ENCODE measurements at regions not wholly inside any gene's neighbourhood (a gene's known extent, or its start where the extent isn't known, plus 50 kb on each side); places are given as distances from the start of the nearest gene placed in this dataset.
"Not testable (repeated sequence)": the region's sequence is repeated elsewhere in the genome, so short reads cannot be mapped to it uniquely, and the experiment has no call there.

DNA sequence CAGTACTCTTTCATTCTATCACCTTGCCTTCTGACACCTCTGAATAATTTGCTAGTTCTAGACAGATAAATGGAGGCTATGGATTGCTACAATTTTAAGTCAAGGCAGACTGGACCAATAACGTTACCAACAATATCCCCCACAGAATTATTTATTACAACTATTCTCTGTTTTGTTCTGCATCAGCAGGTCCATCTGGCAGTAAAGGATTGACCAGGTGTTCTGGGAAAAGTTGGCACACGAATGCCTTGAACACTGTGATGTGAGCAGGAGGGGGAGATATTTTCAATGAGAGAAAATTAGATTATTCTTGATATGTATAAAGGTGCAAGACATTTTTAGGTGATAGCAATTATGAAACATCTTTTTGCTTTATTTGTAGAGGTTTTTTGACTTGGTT is 718.8 kb upstream of the TMPRSS15 start:
- DNase-seq: no peak

DNA sequence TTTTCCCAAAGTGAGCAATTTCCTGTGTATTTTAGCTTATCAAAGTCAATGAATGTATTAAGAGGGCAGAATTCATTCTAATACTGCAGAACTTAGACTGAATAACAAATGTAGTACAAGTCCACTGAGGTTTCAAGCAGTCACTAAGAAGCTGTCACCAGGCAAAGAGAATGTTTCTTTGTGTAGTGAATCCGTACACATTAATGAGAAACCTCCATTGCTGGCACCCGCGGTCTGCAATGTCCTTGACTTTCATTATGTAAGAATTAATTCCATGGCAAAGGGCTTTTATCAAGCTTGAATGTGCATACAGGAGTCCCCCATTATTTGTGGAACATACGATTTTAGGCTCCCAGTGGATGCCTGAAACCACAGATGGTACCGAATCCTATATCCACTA is 719.5 kb upstream of the TMPRSS15 start:
- DNase-seq: no peak

DNA sequence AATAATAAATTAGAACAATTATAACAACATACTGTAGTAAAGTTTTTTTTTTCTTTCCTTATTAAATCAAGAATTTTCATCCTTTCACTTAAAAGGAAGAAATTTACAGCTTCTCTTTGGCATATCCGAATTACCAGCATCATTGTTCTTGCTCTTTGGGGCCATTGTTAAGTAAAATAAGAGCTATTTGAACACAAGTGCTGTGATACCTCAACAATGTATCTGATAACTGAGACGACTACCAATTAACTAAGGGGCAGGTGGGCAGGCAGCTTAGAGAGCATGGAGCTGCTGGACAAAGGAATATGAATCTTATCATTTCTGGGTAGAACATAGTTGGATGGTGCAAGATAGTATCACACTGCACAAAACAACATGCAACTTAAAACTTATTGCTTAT is 719.9 kb upstream of the TMPRSS15 start:
- no peak for DNase-seq

DNA sequence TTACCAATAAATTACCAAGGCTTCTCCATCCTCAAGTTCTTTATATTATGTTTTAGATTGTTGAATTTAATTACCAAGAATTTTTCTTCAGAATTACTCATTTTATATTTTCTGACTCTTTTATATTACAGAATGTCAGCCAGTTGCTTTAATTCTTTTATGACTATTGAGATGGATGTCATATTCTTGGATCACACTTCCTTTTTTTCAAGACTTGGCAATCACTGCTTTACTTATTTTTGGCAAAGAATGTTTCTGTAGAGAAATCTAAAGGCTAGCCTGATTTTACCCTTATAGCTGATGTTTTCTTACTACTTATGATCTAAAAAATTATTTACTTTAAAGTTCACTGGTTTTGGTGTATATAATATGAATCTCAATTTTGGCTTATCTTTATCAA is 721.1 kb upstream of the TMPRSS15 start:
- no peak for DNase-seq

DNA sequence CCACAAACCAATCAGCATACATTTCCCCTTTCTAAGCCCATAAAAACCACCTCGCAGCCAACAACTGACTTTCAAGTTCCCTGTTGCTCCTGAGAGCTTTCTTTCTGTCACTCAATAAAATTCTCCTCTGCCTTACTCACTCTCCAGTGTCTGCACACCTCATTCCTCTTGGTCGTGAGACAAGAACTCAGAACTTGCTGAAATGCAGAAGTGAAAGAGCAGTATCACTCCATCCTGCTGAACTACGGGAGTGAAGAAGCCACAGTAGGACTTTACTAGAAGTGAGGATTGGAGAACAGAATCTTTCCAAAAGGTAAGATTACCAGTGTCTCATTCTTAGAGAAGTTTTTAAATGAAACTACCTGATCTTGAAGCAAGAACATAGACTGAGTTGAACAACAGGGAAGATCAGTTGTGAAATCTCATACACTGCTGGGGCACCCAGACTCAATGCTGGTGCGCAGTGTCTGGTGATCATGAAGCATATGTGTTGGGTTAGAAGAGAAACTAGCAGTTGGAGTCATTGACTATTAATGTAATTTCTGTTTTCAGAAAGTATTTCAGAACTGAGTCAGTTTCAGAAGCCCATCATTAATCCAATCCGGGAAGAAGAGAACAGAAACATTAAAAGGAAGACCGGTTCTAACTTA is 726.9 kb upstream of the TMPRSS15 start:
- DNase-seq: no peak

DNA sequence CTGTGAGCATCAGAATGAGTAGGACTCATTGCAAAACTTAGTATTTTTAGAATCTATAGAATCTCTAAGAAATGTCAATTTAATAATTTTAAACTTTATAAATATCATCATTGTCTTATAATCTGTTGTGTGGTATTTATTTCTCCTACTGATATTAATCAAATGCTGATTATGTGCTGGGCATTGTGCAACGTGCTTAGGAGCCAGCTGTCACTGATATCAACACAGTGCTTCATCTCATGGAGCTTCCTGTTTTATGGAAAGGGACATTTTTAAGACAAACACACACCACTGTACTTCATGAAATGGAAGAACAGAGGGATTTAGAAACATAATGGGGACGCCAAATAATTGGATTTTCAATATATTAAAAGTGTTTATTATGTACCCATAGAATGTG is 737.9 kb upstream of the TMPRSS15 start:
- DNase-seq: no peak

DNA sequence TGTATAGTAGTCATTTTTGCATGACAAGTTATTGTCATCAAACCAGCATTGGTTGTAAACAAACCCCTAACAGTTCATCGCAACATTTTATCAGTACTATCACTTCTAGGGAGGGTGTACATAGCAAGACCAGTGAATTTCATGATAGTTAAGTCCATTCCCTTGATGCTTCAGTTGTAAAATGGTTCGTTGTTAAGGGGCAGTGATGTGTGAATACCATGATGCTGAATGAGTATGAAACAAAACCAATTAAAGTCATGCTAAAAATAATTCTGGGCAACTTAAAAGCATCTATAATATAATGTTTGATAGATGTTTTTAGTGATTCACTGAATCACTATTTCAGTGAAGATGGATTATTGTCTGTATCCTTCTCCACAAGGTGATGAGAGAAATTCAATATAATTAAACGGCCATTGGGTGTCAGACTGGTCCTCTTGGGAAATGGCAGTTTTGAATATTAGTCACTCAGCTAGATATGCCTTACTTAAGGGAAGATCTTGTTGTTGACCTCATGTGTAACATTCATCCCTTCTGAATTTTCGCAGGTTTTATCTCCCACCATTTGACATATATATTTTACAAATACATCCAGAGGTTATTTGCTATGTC is 742.2 kb upstream of the TMPRSS15 start:
- no peak for DNase-seq

DNA sequence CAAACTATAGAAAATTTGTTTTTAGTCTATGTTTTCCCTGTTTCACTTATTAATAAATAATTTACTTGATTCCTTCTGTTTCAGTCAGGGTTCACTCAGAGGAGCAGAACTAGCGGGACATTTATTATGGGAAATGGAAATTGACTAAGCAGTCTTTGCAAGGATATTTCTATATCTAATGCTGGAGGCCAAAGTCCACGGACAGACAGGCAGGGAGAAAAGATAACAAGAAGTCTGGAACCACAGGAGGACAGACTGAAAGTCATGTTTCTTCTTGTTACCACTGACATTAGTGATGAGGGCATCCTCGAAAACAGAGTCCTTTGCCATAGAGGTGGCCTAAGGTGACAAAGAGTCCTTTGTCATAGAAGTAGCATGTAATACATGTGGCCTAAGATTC is 744.5 kb upstream of the TMPRSS15 start:
- no peak for DNase-seq

DNA sequence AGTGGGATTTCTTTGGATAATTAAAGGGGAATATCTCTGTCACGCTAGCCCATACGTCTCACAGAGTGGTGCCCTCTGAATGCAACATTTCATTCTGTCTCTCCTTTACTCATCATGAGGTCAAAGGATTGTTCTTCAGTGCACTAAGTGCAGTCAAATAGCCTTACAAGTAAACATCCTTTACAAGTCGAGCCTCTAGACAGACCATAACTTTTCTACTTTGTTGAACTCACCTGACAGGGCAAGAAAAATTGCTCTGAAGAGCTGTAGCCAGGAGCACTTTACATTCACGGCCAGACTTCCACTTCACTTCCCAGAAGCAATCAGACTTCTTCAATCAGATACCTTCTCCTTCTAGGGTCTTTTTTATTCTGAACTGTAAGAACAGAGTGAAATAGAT is 768.0 kb upstream of the TMPRSS15 start:
- DNase-seq: no peak

DNA sequence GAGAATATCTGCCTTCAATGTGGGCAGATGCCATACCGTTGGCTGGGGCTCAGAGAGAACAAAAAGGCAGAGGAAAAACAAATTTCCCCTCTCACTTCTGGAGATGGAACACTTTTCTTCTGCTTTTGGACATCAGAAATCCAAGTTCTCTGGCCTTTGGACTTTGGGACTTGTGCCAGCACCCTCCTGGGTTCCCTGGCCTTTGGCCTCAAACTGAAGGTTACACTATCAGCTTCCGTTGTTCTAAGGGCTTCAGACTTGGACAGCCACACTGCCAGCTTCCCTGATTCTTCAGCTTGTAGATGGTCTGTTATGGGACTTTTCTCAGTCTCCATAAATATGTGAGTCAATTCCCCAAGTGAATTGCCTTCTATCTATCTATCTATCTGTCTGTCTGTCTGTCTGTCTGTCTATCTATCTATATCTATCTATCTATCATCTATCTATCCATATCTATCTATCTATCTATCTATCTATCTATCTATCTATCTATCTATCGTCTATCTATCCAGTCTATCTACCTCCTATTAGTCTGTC is 778.1 kb upstream of the TMPRSS15 start:
- DNase-seq: no peak

DNA sequence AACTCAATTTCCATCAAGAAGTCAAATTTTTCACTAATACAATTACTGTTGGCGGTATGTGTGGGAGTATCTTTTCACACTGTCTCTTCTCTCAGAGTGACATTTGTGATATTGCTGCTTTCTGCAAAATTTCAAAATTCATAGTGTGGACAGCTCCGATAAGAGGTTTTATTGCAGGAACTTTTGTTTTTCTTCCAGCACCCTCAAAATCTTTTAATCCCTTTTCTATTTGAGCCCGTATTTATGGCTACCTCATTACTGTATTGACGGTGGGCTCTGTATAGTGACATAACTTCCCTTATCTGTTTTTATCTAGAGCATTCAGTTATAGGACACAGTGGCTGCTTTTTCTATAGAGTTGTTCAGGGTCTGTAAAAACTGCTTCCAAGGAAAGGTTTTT is 794.4 kb upstream of the TMPRSS15 start:
- no peak for DNase-seq

DNA sequence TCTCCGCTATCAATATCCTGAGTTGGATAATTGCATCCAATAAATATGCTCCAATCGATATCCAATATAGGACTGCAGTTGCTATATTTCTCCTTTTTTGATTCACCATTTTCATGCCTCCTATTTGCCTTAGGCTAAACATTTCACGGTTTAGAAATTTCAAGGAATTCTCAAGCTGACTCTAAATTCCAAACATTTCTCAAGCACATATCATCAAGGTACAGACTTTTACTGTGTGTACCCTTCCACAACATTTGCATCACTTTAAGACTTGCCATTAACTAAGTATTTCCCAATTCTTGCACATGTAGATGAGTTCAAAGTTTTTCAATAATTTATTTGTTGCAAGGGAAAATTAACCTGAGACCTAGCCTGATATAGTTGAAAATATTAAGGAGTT is 795.2 kb upstream of the TMPRSS15 start:
- DNase-seq: no peak

DNA sequence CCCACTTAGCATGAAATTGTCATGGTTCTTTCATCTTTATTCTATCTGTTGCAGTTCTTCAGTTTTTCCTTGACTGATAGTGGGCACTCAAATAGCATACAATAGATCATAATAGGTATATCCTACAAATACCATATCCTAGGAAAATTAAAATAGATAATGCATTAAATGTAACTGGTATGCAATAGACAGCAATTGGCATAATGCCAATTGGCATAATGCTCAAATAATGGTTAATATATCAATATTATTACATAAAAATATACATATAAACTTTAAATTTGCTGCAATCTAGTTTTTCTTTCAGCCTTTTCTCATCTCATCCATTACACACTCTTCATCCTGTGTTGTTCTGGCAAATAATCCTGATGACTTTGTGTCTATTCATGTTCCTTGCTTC is 814.6 kb upstream of the TMPRSS15 start:
- DNase-seq: no peak

DNA sequence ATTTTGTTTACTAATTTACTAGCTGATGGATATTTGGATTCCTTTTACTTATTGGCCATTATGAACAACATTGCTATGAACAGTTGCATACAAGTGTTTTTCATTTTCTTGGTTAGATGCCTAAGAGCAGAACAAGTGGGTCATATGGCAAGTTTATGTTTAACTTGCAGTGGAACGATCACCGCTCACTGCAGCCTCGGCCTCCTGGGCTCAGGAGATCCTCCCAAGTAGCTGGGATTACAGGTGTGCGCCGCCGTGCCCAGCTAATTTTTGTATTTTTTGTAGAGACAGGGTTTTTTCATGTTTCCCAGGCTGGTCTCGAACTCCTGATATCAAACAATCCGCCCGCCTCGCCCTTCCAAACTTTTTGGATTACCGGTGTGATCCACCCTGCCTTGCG is 820.5 kb upstream of the TMPRSS15 start:
- DNase-seq: no peak

DNA sequence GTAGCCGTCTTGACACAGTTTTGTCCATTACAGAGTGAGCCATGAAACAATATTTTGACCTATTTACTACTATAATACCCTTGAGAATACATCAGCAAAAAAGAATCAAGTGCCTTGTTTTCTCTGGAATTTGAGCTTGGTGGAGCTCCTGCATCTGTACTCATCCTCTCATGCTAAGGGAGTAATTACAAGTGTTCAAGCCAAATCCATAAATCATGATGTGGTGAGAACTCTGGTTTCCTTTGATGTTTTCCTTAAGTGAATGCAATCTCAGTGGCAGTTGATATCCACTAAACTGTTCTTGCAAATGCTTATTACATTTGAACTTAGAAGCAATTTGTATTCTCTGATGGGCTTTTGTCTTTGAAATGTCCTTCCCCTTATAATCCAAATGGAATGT is 824.6 kb upstream of the TMPRSS15 start:
- no peak for DNase-seq

DNA sequence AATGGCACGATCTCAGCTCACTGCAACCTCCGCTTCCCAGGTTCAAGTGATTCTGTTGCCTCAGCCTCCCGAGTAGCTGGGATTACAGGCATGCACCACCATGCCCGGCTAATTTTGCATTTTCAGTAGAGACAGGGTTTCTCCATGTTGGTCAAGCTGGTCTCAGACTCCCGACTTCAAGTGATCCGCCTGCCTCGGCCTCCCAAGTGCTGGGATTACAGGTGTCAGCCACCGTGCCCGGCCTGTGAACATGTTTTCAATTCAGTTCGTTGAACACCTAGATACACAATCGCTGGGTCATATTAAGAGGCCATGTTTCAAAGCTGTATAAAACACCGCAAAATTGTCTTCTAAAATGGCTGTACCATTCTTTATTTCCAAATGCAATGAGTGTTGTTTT is 830.3 kb upstream of the TMPRSS15 start:
- DNase-seq: not testable (repeated sequence)

DNA sequence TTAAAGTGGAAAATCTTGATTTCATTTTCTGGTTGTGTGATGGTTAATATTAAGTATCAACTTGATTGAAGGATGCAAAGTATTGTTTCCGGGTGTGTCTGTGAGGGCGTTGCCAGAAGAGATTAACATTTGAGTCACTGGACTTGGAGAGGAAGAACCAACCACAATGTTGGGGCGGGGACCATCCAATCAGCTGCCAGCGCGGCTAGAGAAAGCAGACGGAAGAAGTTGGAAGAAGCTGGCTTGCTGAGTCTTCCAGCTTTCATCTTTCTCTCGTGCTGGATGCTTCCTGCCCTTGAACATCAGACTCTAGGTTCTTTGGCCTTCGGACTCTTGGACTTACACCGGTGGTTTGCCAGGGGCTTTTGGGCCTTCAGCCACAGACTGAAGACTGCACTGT is 832.6 kb upstream of the TMPRSS15 start:
- DNase-seq: no peak

DNA sequence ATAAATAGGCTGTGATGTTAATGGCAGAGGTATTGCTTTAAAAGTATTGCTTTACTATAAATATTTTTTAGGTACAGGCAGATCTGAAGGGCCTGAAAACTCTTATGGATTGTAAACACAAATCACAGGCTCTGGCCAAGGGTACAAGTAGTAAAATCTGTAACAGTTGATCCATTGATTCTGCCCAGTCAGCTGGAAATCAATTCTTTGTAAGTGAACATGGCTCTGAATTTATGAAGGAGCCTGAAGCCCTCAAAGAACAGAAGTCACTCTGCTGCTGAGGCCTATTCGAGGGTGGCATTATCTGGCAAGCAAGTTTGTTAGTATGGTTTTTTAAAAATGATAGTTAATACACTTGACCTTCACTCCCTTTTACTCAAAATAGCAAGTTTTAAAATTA is 834.0 kb upstream of the TMPRSS15 start:
- no peak for DNase-seq

DNA sequence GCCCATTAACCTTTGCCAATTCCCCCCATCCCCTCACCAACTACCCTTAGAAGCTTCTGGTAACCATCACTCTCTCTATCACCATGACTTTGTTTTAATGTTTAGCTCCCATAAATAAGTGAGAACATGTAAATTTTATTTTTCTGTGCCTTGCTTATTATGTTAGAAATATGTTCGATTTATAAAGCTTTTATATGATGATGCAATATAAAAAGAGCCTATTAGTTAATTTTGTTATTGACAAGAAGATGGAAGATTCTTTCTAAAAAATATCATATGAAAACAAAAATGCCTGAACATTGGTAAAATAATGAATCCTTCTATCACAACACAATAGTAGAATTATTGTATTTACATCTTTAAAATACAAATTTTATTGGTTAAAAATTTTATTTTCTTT is 836.1 kb upstream of the TMPRSS15 start:
- no peak for DNase-seq

DNA sequence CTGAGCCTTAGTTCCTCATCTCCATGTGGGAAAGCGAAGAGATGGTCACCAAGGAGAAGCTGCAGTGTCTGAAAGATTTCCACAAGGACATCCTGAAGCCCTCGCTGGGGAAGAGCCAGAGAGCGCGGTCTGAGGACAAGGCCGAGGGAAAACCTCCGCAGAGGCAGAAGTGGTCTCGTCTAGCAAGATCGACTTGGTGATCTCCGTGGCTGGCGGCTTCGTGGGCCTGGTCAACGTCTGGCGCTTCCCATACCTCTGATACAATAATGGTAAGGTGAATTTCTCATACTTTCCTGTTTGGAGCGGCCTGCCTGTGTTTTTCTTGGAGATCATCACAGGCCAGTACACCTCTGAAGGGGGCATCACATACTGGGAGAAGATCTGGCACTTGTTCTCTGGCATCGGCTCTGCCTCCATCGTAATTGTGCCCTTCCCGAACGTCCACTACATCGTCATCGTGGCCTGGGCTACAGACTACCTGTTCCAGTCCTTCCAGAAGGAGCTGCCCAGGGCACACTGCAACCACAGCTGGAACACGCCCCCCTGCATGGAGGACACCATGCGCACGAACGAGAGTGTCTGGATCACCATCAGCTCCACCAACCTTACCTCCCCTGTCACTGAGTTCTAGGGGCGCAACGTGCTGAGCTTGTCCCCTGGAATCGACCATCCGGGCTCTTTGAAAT is 841.1 kb upstream of the TMPRSS15 start:
- no peak for DNase-seq

DNA sequence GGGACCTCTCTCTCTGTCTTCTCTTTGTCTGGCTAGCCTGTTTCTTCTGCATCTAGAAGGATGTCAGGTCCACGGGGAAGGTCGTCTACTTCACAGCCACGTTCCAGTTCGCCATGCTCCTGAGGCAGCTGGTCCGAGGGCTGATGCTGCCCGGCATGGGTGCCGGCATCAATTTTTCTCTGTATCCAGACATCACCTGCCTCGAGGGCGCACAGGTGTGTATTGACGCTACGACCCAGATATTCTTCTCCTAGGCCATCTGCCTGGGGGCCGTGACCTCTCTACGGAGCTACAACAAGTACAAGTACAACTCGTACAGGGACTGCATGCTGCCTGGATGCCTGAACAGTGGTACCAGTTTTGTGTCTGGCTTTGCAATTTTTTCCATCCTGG is 841.6 kb upstream of the TMPRSS15 start:
- DNase-seq: no peak

DNA sequence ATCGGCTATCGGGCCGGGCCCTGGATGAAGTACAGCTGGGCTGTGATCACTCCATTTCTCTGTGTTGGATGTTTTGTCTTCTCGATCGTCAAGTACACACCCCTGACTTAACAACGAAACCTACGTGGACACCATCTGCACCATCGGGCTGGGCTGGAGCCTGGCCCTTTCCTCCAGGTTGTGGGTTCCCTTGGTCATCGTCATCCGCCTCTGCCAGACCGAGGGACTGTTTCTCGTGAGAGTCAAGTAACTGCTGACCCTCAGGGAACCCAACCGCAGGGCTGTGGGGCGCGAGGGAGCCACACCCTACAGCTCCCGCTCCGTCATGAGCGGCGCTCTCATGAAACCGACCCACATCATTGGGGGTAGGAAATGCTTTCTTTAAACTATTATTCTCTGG is 842.4 kb upstream of the TMPRSS15 start:
- no peak for DNase-seq

DNA sequence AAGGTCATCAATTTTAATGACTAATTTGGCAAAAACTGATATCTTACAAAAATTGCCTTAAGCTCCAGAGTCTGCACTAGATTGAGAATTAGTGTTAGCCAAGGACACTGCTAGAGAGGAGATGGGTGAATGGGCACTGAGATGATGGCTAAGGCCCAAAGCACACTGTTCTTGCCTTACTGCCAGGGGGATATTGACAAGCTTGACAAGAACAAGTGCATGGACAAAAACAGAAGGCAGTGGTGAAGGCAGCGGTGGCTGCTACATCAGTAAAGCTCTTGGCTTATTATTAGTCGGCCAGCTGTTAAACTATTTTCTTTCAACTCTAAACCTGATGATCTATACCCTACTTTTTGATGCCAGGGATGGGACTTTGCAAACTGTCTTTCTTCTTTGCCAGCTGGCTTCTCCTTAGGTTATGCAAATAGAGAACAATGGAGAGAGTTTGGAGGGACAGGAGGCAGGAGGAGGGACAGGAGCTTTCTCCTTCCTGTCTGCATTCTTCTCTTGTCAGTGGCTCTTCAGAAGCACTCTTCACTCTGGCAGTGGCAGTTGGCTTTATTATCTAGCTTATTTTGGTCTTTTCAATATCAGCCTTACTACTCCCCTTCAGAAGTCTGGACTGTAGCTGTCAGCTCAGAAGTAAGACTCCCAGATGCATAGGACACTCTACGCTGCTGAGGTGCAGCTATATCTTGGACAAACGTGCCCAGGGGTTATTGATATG is 853.5 kb upstream of the TMPRSS15 start:
- DNase-seq: no peak
